Smooth muscle cell (in vitro differentiated cells): ENCODE measurements at regions not wholly inside any gene's neighbourhood (a gene's known extent, or its start where the extent isn't known, plus 50 kb on each side); places are given as distances from the start of the nearest gene placed in this dataset.

ENCODE experiments used
- DNase-seq: peaks from one replicate; lab custom pipeline; 2025; ENCODE audit not compliant: unreplicated experiment; lab: John Stamatoyannopoulos, UW
- H2AFZ ChIP-seq: fragments of 200-600 bp; sonication (generic); 2 replicates; pipeline ENCODE4 v1.6.0; 2016; ENCODE audit warnings: antibody characterized with exemption, low read depth, mild to moderate bottlenecking
- H3F3A ChIP-seq: fragments of 200-600 bp; sonication (generic); 2 replicates; pipeline ENCODE4 v1.6.0; 2017; ENCODE audit warnings: antibody characterized with exemption, low read depth
- H3K27ac ChIP-seq: fragments of 200-600 bp; sonication (generic); 2 replicates; pipeline ENCODE4 v1.5.1; 2016; ENCODE audit warnings: low read depth, mild to moderate bottlenecking
- H3K27me3 ChIP-seq: fragments of 200-600 bp; sonication (generic); 2 replicates; pipeline ENCODE4 v1.6.1; 2016; ENCODE audit warnings: low read depth, mild to moderate bottlenecking
- H3K36me3 ChIP-seq: fragments of 200-600 bp; sonication (generic); 2 replicates; pipeline ENCODE4 v1.5.1; 2016; ENCODE audit warnings: low read depth
- H3K4me1 ChIP-seq: fragments of 200-600 bp; sonication (generic); 2 replicates; pipeline ENCODE4 v1.5.1; 2016; ENCODE audit warnings: low read depth
- H3K4me2 ChIP-seq: fragments of 200-600 bp; sonication (generic); 2 replicates; pipeline ENCODE4 v1.6.0; 2016; ENCODE audit warnings: mild to moderate bottlenecking
- H3K4me3 ChIP-seq: fragments of 200-600 bp; sonication (generic); 2 replicates; pipeline ENCODE4 v1.5.1; 2016; ENCODE audit warnings: mild to moderate bottlenecking
- H3K79me2 ChIP-seq: fragments of 200-600 bp; sonication (generic); 2 replicates; pipeline ENCODE4 v1.6.0; 2016; ENCODE audit warnings: low read depth, mild to moderate bottlenecking
- H3K9ac ChIP-seq: fragments of 200-600 bp; sonication (generic); 2 replicates; pipeline ENCODE4 v1.6.0; 2016; ENCODE audit warnings: low read depth
- H3K9me3 ChIP-seq: fragments of 200-600 bp; sonication (generic); replicated peaks from 2 replicates; pipeline ENCODE4 v1.5.1; 2016; ENCODE audit warnings: low read depth
- H4K20me1 ChIP-seq: fragments of 200-600 bp; sonication (generic); 2 replicates; pipeline ENCODE4 v1.6.0; 2016; ENCODE audit warnings: low read depth
- WGBS: methylation state at CpG from one replicate; pipeline ENCODE4 v1.1.7; 2016; ENCODE audit warnings: low lambda C conversion rate; 5-methylcytosine and 5-hydroxymethylcytosine counted together
- TF ChIP-seq, protein P1 (sequence below): fragments of 200-600 bp; sonication (generic); IDR thresholded peaks from 2 replicates; pipeline ENCODE4 v1.5.1; 2017; ENCODE audit warnings: borderline replicate concordance, mild to moderate bottlenecking, antibody characterized with exemption; ENCODE audit not compliant: insufficient read depth, poor library complexity, severe bottlenecking

DNA sequence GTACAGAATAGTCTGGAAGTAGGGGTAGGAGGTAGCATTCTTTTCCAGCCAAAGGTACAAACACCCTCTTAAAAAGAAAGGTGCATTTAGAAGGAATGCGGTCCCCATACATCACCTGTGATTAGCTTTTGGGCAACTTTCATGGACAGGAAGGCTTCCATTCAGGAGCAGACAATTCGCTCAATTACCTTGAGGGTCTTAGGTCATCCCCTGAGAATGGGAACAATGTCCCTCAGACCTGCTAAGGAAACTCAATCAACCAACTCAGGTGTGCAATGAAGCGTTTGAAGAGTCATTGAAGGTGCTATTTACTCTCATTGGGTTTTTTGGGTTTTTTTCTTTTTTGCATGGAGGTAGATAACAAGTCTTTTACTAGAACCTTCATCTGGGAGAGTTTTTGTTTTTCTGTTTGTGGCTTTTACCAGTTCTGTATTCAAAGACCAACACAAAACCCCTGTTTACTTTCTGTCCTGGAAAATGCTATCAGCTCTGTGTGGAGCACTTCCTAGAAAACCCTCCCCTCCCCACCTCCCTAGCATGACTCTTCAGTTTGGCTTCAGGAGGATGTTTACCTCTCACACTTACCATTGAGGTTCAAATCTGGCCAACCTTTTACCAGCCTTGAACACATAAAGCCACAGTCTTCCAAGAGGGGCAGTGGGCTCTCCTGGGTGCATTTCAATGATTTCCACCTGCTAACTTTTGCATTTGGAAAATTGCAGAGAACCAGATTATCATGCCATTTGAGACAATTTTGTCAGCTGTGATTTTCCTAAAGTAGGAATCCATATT lies 271.2 kb upstream of the PRDM1 start:
- Histone ChIP-seq H3K27ac (no peak overlapping the region), H3K27me3 (no peaks in the 10 kb centered on the region)
- 92% methylated on average over 3 of the region's 3 CpGs for WGBS

DNA sequence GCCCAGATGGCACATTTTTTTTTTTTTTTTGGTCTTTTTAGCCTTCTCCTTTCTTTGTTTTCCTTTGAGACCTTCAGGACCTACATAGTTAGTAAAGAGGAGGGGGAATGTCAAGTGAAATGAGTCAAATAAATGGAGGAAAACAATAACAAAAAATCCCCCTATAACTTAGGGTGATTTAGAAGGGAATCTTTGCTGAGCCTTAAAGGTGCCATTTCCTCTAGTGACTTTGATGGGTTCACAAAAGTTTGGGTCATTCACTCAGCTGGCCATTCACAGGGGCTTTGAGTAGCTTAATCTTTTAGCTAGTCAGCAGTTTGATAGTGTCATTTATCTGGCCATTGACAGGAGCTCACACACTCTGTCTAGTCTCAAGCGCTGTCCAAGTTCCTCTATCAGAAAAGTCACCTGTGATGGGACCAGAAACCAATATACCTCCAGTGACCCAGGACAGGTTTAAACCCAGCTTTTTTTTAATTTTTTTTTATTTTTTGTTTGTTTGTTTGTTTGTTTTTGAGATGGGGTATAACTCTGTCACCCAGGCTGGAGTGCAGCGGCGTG lies 275.1 kb upstream of the PRDM1 start:
- no peaks in the 10 kb centered on the region for H3K9me3 ChIP-seq
- peak overlapping the region; percentile 13 for H3K27ac ChIP-seq
- no peak for DNase-seq
- H4K20me1 ChIP-seq = no peaks in the 10 kb centered on the region
- H3K9ac ChIP-seq = no peak overlapping the region
- WGBS = 93% methylated on average over 3 of the region's 3 CpGs
- H2AFZ ChIP-seq = no peak overlapping the region
- H3K79me2 ChIP-seq = no peaks in the 10 kb centered on the region
- peaks cover 11% of the 10 kb centered on the region for H3K4me1 ChIP-seq
- H3K4me2 ChIP-seq = peak overlapping the region; percentile 19
- TF ChIP-seq, protein P1, sequence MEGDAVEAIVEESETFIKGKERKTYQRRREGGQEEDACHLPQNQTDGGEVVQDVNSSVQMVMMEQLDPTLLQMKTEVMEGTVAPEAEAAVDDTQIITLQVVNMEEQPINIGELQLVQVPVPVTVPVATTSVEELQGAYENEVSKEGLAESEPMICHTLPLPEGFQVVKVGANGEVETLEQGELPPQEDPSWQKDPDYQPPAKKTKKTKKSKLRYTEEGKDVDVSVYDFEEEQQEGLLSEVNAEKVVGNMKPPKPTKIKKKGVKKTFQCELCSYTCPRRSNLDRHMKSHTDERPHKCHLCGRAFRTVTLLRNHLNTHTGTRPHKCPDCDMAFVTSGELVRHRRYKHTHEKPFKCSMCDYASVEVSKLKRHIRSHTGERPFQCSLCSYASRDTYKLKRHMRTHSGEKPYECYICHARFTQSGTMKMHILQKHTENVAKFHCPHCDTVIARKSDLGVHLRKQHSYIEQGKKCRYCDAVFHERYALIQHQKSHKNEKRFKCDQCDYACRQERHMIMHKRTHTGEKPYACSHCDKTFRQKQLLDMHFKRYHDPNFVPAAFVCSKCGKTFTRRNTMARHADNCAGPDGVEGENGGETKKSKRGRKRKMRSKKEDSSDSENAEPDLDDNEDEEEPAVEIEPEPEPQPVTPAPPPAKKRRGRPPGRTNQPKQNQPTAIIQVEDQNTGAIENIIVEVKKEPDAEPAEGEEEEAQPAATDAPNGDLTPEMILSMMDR = no peak
- H3K36me3 ChIP-seq = no peaks in the 10 kb centered on the region
- H3K27me3 ChIP-seq = no peaks in the 10 kb centered on the region
- peaks cover 8% of the 10 kb centered on the region for H3F3A ChIP-seq
- H3K4me3 ChIP-seq = no peak overlapping the region

More for the DNA sequence above, 271.2 kb upstream of the PRDM1 start:
- no peaks in the 10 kb centered on the region for H3K36me3 ChIP-seq
- no peak overlapping the region for H3K4me3 ChIP-seq
- H2AFZ ChIP-seq = no peak overlapping the region
- no peaks in the 10 kb centered on the region for H3K79me2 ChIP-seq
- no peaks in the 10 kb centered on the region for H4K20me1 ChIP-seq
- no peaks in the 10 kb centered on the region for H3K9me3 ChIP-seq
- no peak for DNase-seq
- peaks cover 10% of the 10 kb centered on the region for H3K4me1 ChIP-seq
- TF ChIP-seq, protein P1 = no peak
- no peak overlapping the region for H3K4me2 ChIP-seq
- H3F3A ChIP-seq = peaks cover 2% of the 10 kb centered on the region
- H3K9ac ChIP-seq = no peak overlapping the region

DNA sequence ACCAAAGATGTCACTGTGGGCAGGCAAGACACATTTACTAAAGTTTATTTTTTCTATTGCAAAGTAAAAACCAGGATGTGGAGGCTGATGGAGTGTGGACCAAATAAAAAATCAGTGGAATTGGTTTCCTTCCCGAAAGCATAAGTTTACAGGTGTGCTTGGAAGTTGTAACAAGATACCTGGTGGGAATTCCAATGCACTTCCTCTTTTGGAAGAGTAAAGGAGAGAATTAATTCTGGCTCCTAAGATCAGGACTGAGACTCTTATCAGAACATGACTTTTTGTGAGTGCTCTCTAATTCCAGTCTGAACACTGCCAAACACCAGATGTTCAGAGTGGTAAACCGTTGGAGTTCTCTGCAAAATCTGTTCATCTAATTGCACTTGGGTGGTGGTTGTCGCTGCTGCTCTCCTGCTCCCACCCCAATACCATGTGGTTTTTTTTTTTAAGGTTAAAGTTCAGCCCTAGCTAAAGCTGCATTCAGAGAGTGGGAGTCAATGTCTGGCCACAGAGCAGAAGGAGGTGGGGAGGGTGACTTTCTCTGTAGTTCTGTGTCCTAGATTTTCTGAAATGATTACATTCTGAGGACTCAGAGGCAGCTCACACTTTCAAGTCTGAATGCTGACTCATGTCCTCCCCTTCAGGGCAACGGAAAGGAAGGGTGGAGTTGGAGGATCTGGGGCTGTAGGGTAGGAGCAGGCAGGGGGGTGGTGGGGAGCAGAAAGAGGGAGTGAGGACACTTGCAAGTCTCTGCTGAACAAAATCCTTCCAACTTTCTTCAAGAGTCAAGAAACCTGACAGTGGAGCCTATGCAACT lies 275.8 kb upstream of the PRDM1 start:
- Histone ChIP-seq H3K9ac (no peak overlapping the region), H2AFZ (no peak overlapping the region), H3K36me3 (no peaks in the 10 kb centered on the region), H3K27me3 (no peaks in the 10 kb centered on the region), H3K4me1 (peaks cover 11% of the 10 kb centered on the region), H3K79me2 (no peaks in the 10 kb centered on the region), H3K4me3 (no peak overlapping the region), H4K20me1 (no peaks in the 10 kb centered on the region), H3K9me3 (no peaks in the 10 kb centered on the region), H3K4me2 (peak overlapping the region; percentile 19), H3F3A (peaks cover 8% of the 10 kb centered on the region), H3K27ac (peak overlapping the region; percentile 13)
- 17% methylated on average over 4 of the region's 4 CpGs for WGBS
- DNase-seq = no peak
- TF ChIP-seq, protein P1 = no peak
